HS-5 (cell line): ENCODE measurements at regions not wholly inside any gene's neighbourhood (a gene's known extent, or its start where the extent isn't known, plus 50 kb on each side); places are given as distances from the start of the nearest gene placed in this dataset.
"Not testable (repeated sequence)": the region's sequence is repeated elsewhere in the genome, so short reads cannot be mapped to it uniquely, and the experiment has no call there.

ENCODE experiments used
- DNase-seq: peaks from one replicate; pipeline ENCODE4 v3.0.0-alpha.2; 2012; ENCODE audit warnings: low read depth

- DNase-seq = no peak
Measured at GRCh38 chr1:219090607-219091006, 83.1 kb upstream of the LYPLAL1 start.

GRCh38 chr1:219092206-219092605 lies 81.5 kb upstream of the LYPLAL1 start:
- DNase-seq = peak; percentile 43

GRCh38 chr1:219099307-219099706 lies 74.4 kb upstream of the LYPLAL1 start:
- no peak for DNase-seq

GRCh38 chr1:219100059-219100458 lies 73.6 kb upstream of the LYPLAL1 start:
- no peak for DNase-seq

- not testable (repeated sequence) for DNase-seq
Measured at GRCh38 chr1:219102466-219102865, 71.2 kb upstream of the LYPLAL1 start.

DNA sequence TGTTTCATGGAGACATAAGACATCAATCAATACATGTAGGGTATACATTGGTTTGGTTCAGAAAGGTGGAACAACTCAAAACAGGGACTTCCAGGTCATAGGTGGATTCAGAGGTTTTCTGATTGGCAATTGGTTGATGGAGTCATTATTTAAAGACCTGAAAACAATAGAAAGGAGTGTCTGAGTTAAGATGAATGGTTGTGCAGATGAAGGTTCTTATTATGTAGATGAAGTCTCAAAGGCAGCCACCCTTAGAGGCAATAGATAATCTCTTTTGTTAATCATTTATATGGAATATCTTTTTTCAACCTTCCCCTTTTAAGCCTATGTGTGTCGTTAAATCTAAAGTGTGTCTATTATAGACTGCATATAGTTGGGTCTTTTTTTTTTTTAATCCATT lies 67.8 kb upstream of the LYPLAL1 start:
- DNase-seq = no peak

DNA sequence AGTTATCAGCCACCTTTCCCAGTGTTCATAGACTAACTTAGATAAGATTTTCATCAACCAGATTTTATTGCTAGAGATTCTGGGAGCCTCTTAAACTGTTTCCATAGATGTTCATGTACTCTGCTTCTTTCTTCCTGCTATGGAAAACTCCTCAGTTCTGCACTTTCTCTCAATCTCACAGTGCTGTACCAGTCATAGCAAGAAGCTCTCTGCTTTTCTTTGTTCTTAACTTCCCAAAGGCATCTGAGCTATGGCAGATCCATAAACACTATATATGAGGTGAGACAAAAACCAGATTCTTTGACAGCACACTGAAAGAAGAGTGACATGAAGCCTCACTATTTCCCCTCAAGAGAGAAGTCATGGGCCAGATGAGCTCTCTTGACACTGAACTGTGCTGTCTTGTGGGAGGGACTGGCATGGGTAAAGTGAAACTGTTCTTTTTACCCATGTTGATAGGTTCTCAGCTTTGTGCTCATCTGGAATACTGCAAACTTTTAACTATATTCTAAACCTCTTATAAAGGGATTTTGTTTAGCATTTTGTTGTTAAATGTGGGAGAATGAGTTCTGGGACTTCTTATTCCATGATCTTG lies 64.2 kb upstream of the LYPLAL1 start:
- DNase-seq = no peak

- no peak for DNase-seq
Measured at GRCh38 chr1:219113261-219113660, 60.4 kb upstream of the LYPLAL1 start.

DNA sequence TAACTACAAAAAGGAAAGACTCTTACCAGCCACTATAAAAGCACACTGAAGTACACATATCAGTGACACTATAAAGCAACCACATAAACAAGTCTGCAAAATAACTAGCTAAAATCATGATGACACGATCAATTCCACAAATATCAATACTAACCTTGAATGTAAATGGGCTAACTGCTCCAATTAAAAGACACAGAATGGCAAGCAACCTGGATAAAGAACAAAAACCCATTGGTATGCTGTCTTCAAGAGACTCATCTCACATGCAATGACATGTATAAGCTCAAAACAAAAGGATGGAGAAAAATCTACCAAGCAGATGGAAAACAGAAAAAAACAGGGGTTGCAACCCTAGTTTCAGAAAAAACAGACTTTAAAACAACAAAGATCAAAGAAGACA lies 59.7 kb upstream of the LYPLAL1 start:
- DNase-seq = no peak

- DNase-seq = no peak
Measured at GRCh38 chr1:219119839-219120238, 53.8 kb upstream of the LYPLAL1 start.

DNA sequence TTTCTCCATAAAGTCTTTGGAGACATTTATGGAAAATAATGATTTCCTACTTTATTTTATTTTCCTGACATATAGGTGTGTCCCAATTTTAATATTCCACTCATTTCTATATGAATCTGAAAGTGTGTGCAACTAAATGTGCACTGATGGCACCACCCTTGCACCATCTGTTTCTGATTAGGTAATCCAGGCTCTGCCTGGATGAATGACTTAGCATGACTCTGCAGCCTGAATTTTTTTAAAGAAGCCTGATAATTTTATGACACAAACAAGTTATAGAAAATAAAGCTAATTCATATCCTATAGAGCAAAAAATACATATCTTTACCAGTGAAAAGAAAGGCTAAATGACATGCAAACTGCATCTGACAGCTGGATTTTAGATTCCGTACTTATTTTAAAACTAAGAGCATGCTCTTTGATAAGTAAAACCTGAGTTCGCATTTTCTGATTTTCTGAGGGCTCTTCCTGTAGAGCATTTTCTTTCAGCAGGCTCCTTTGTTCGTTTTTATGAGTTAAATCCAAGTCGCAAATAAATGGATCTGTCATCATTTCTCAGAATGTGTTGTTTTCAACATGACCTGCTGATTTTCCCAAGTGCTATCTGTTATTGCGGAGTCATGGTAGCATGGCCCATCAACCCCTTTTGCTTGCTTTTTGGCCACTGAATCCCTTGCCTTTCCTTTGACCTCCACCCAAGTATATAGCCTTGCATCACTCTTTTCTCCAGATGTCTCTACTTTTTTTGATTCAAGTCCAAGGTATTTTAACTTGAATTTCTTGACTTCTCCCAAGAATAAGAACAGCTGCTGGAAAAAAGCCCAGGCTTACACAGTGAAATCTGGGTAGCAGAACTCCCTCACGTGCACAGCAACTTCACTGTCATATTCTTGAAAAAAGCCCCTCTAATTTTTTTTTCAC lies 52.8 kb upstream of the LYPLAL1 start:
- DNase-seq = peak; percentile 78

- no peak for DNase-seq
Measured at GRCh38 chr1:219121679-219122078, 52.0 kb upstream of the LYPLAL1 start.

- no peak for DNase-seq
Measured at GRCh38 chr1:219123036-219123435, 50.6 kb upstream of the LYPLAL1 start.
